ENCODE measurements at regions not wholly inside any gene's neighbourhood (a gene's known extent, or its start where the extent isn't known, plus 50 kb on each side); places are given as distances from the start of the nearest gene placed in this dataset.

- no peaks in the 10 kb centered on the region for H3K9me1 ChIP-seq (ENCODE audit: control insufficient read depth, insufficient read depth, low read length)
- FAIRE-seq (no peak), ATAC-seq (no peak), DNase-seq (ENCODE audit: extremely low read depth in 1 of 4, low spot score in 3 of 4) (no peak)
- no peaks in the 10 kb centered on the region for H3K4me1 ChIP-seq (replicated peaks in 1 of 2; ENCODE audit: control insufficient read depth in 2 of 2, insufficient read depth in 2 of 2, low read length in 2 of 2)
- no peaks in the 10 kb centered on the region for H3K36me3 ChIP-seq (ENCODE audit: control insufficient read depth, insufficient read depth, low read length)
- H3K79me2 ChIP-seq (ENCODE audit: control insufficient read depth, insufficient read depth, low read length): no peaks in the 10 kb centered on the region
- no peak overlapping the region for H3K4me3 ChIP-seq
- no peak overlapping the region for H3K9ac ChIP-seq (ENCODE audit: insufficient read depth in 1 of 2, low read depth in 2 of 2, low read length in 2 of 2)
- 0% methylated on average over 3 of the region's 3 CpGs for whole genome bisulfite sequencing (ENCODE audit: insufficient coverage, low coverage, missing lambda C conversion rate)
- no peak overlapping the region for H3K4me2 ChIP-seq (ENCODE audit: insufficient read depth, low read length)
- TF ChIP-seq EP400 (IDR thresholded peaks at IDR 0.05) (no peak), CAMTA2 (CRISPR knock-in tag; conservative IDR thresholded peaks at IDR 0.05) (no peak), ESRRB (CRISPR knock-in tag; IDR thresholded peaks at IDR 0.05; ENCODE audit: borderline replicate concordance) (no peak), ELK1 (CRISPR knock-in tag; IDR thresholded peaks at IDR 0.05) (no peak), ZZZ3 (IDR thresholded peaks at IDR 0.05) (no peak), CREBBP (IDR thresholded peaks at IDR 0.05; ENCODE audit: low read depth, low read length) (no peak), ZNF696 (CRISPR knock-in tag; conservative IDR thresholded peaks at IDR 0.05) (no peak), KDM1A (IDR thresholded peaks at IDR 0.05) (no peak), TARDBP (IDR thresholded peaks at IDR 0.05) (no peak), SUPT5H (IDR thresholded peaks at IDR 0.05) (no peak)
- TF ChIP-seq, protein P1, sequence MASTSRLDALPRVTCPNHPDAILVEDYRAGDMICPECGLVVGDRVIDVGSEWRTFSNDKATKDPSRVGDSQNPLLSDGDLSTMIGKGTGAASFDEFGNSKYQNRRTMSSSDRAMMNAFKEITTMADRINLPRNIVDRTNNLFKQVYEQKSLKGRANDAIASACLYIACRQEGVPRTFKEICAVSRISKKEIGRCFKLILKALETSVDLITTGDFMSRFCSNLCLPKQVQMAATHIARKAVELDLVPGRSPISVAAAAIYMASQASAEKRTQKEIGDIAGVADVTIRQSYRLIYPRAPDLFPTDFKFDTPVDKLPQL (IDR thresholded peaks at IDR 0.05; ENCODE audit: extremely low read depth, insufficient read length): no peak
- ChIA-PET POLR2A (no interaction called here), CTCF (ENCODE audit: low intra/inter-chr PET ratio) (no interaction called here)
- H3K27me3 ChIP-seq (ENCODE audit: control insufficient read depth in 2 of 2, insufficient read depth in 2 of 2, low read length in 2 of 2): no peaks in the 10 kb centered on the region
- in situ Hi-C loops (cut with MboI): no loop called here
- no peak overlapping the region for H3K27ac ChIP-seq (ENCODE audit: extremely low read depth, low read depth, low read length)
- intact Hi-C loops (cut with micrococcal nuclease): no loop called here
- H2AFZ ChIP-seq (ENCODE audit: low read depth, low read length): no peak overlapping the region
- BruUV-seq (replicated peaks): no TSS peak
- H4K20me1 ChIP-seq (replicated peaks; ENCODE audit: control insufficient read depth, insufficient read depth, low read length): no peaks in the 10 kb centered on the region
- H3K9me3 ChIP-seq (replicated peaks; ENCODE audit: control insufficient read depth, insufficient read depth, low read depth, low read length): no peaks in the 10 kb centered on the region; the same call in 1 of the 2 replicates
These were observed 277.2 kb downstream of the GAS1 start for GRCh38 chr9:86670076-86670475.

Measured in K562 (cell line).